ENCODE measurements at regions not wholly inside any gene's neighbourhood (a gene's known extent, or its start where the extent isn't known, plus 50 kb on each side); places are given as distances from the start of the nearest gene placed in this dataset.

DNA sequence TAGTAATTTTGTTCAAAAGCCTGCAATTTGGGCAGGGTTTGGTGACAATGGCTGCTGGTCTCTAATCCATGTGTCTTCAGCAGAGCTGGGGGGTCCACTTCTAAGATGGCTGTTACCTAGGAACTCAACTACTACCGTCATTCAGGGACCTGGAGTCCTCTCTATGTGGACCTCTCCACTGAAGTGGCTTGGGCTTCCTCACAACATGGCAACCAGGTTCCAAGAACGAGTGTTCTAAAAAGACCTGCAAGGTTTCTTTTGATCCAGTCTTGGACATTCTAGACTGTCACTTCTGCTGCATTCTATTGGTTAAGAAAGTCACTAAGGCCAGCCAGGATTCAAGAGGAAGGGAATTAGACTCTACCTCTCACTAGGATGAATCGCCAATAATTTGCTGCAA, 387.0 kb downstream of the NXPE2 start:
- Histone ChIP-seq H3K27me3 (ENCODE audit: insufficient read depth, insufficient read length) (no peaks in the 10 kb centered on the region), H3K36me3 (ENCODE audit: insufficient read depth, insufficient read length, low read length) (no peaks in the 10 kb centered on the region), H3K4me3 (ENCODE audit: insufficient read length, low read depth) (no peak overlapping the region), H3K9ac (ENCODE audit: insufficient read length, low read depth) (no peak overlapping the region), H3K9me3 (ENCODE audit: insufficient read depth, low read length) (no peaks in the 10 kb centered on the region), H3K4me1 (ENCODE audit: insufficient read depth, insufficient read length) (peaks cover 1% of the 10 kb centered on the region)
- no peak for TF ChIP-seq ZNF274 (IDR thresholded peaks at IDR 0.05; ENCODE audit: low read depth, low read length)
- no peak for TF ChIP-seq SUZ12 (IDR thresholded peaks at IDR 0.05; ENCODE audit: extremely low read depth, insufficient read depth, insufficient read length)
- DNase-seq (ENCODE audit: low read depth, low spot score) = no peak

DNA sequence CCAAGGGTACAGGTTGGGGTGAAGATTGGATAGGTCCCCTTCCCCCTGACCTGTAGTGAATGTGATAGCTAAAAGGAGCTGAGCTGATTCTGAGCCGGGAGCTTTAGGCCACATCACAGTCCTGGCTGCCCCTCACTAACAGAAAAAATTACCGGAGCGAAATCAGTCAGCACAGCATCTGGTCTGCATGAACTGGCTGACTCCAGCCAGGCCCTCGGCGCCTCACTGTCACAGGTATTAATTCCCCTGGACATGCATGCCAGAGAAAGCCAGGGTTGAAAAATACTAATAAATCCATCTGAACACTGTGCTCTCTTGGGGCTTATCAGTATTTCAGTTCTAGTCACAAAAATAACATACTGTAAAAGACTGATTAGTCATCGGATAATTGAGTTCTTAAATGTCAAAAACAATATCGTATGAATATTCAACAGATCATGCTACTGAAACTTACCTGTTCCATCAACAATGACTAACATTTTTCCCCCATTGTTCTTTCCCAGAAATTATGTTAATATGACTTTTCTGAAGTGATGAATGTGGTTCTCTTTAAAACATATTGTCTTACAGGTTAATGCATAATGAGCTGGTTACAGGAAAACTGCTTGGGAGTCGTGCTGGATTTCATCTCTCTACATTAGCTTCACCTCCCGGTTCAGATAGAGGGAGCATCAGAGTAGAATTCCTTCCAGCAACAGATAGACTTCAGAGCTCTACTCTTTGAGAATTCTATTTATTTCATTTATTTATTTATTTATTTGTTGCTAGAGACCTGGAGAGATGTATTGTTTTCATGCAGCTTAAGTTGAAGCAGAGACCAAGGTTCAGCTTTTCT, 387.7 kb downstream of the NXPE2 start:
- DNase-seq (ENCODE audit: low read depth, low spot score) = no peak
- Histone ChIP-seq H3K4me1 (ENCODE audit: insufficient read depth, insufficient read length) (no peaks in the 10 kb centered on the region), H3K27me3 (ENCODE audit: insufficient read depth, insufficient read length) (no peaks in the 10 kb centered on the region), H3K9ac (ENCODE audit: insufficient read length, low read depth) (no peak overlapping the region), H3K9me3 (ENCODE audit: insufficient read depth, low read length) (no peaks in the 10 kb centered on the region), H3K36me3 (ENCODE audit: insufficient read depth, insufficient read length, low read length) (no peaks in the 10 kb centered on the region), H3K4me3 (ENCODE audit: insufficient read length, low read depth) (no peak overlapping the region)
- TF ChIP-seq YY1 (IDR thresholded peaks at IDR 0.05; ENCODE audit: insufficient read depth, insufficient read length) = no peak
- TF ChIP-seq SUZ12 (IDR thresholded peaks at IDR 0.05; ENCODE audit: extremely low read depth, insufficient read depth, insufficient read length) = no peak
- no peak for TF ChIP-seq ZNF274 (IDR thresholded peaks at IDR 0.05; ENCODE audit: low read depth, low read length)

DNA sequence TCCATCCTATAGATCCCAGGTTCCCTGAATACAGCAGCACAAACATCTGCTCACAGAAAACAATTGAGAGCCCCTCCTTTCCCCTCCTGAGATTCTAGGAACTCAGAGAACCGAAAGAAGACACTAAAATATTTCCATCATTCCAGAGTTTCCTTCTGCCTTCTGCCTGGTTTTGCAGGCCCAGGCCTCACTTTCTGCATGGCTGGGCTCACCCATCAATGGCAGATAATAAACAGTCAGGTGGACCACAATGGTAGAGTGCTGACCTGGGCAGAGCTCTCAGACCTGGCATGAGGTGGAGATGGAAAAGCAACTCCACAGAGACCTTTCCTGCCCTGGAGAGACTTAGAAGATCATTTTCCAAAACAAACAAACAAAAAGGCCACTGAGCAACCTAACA, 389.1 kb downstream of the NXPE2 start:
- no peaks in the 10 kb centered on the region for H3K27me3 ChIP-seq (ENCODE audit: insufficient read depth, insufficient read length)
- no peaks in the 10 kb centered on the region for H3K9me3 ChIP-seq (ENCODE audit: insufficient read depth, low read length)
- DNase-seq (ENCODE audit: low read depth, low spot score) = no peak
- H3K4me1 ChIP-seq (ENCODE audit: insufficient read depth, insufficient read length) = no peaks in the 10 kb centered on the region
- H3K4me3 ChIP-seq (ENCODE audit: insufficient read length, low read depth) = no peak overlapping the region
- H3K36me3 ChIP-seq (ENCODE audit: insufficient read depth, insufficient read length, low read length) = no peaks in the 10 kb centered on the region
- no peak overlapping the region for H3K9ac ChIP-seq (ENCODE audit: insufficient read length, low read depth)
- TF ChIP-seq SUZ12 (IDR thresholded peaks at IDR 0.05; ENCODE audit: extremely low read depth, insufficient read depth, insufficient read length) (no peak), YY1 (IDR thresholded peaks at IDR 0.05; ENCODE audit: insufficient read depth, insufficient read length) (no peak), ZNF274 (IDR thresholded peaks at IDR 0.05; ENCODE audit: low read depth, low read length) (no peak)

DNA sequence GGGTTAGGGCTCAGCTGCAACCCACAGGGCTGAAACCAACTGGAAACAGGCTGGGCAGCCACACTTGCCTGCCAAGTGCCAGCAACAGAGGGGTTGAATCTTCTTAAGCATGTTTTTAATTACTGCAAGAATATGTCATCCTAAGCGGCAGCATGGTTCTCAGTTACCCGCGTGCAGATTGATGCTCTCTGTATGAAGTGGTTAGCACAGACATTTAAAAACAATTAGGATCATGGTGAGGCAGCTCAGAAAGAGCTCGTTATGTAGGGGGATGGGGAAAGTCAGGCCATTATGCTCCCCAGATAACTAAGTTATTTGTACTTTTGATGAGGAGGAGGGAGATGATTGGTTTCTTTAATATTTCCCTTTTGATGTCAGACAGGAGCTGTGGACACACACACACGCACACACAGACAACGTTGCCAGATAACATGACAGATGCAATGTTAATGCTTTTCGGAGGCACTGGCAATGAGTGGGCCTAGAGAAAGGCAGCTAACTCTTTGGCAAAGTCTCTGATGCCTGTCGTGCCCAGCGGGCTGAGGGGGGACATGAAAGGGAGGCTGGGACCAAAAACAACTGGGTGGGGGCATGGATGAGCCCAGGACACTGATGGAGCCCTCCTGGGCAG, 389.7 kb downstream of the NXPE2 start:
- TF ChIP-seq YY1 (IDR thresholded peaks at IDR 0.05; ENCODE audit: insufficient read depth, insufficient read length) = no peak
- no peak for TF ChIP-seq SUZ12 (IDR thresholded peaks at IDR 0.05; ENCODE audit: extremely low read depth, insufficient read depth, insufficient read length)
- no peak for TF ChIP-seq ZNF274 (IDR thresholded peaks at IDR 0.05; ENCODE audit: low read depth, low read length)
- no peaks in the 10 kb centered on the region for H3K9me3 ChIP-seq (ENCODE audit: insufficient read depth, low read length)
- DNase-seq (ENCODE audit: low read depth, low spot score) = no peak
- H3K4me3 ChIP-seq (ENCODE audit: insufficient read length, low read depth) = no peak overlapping the region
- H3K4me1 ChIP-seq (ENCODE audit: insufficient read depth, insufficient read length) = no peaks in the 10 kb centered on the region
- no peaks in the 10 kb centered on the region for H3K36me3 ChIP-seq (ENCODE audit: insufficient read depth, insufficient read length, low read length)
- no peaks in the 10 kb centered on the region for H3K27me3 ChIP-seq (ENCODE audit: insufficient read depth, insufficient read length)
- no peak overlapping the region for H3K9ac ChIP-seq (ENCODE audit: insufficient read length, low read depth)

GRCh38 chr11:115069599-115069998, 391.3 kb downstream of the NXPE2 start:
- Histone ChIP-seq H3K4me3 (ENCODE audit: insufficient read length, low read depth) (no peak overlapping the region), H3K36me3 (ENCODE audit: insufficient read depth, insufficient read length, low read length) (no peaks in the 10 kb centered on the region), H3K4me1 (ENCODE audit: insufficient read depth, insufficient read length) (no peaks in the 10 kb centered on the region), H3K9ac (ENCODE audit: insufficient read length, low read depth) (no peak overlapping the region), H3K9me3 (ENCODE audit: insufficient read depth, low read length) (no peaks in the 10 kb centered on the region), H3K27me3 (ENCODE audit: insufficient read depth, insufficient read length) (no peaks in the 10 kb centered on the region)
- no peak for DNase-seq (ENCODE audit: low read depth, low spot score)
- no peak for TF ChIP-seq YY1 (IDR thresholded peaks at IDR 0.05; ENCODE audit: insufficient read depth, insufficient read length)
- TF ChIP-seq ZNF274 (IDR thresholded peaks at IDR 0.05; ENCODE audit: low read depth, low read length) = no peak
- TF ChIP-seq SUZ12 (IDR thresholded peaks at IDR 0.05; ENCODE audit: extremely low read depth, insufficient read depth, insufficient read length) = no peak

DNA sequence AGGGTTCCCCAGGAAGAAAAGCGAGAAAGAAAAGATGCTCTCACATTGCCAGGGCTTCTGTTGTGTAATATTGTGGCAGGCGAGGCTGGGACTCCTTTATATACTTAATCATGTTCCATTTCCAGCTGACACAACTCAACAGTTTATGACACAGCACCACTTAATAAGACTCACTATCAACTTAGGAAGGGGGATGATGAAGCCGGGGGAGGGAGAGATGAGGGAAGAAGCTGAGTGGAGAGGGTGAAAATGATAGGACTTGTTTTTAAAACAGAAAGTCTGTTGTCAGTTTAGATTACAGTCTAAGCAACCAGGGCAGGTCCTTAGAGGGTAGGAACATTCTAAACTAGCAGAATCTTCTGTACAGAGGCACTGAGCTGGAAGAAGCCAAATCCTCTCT, 397.0 kb downstream of the NXPE2 start:
- Histone ChIP-seq H3K27me3 (ENCODE audit: insufficient read depth, insufficient read length) (no peaks in the 10 kb centered on the region), H3K4me3 (ENCODE audit: insufficient read length, low read depth) (no peak overlapping the region), H3K9me3 (ENCODE audit: insufficient read depth, low read length) (no peaks in the 10 kb centered on the region), H3K4me1 (ENCODE audit: insufficient read depth, insufficient read length) (no peaks in the 10 kb centered on the region), H3K36me3 (ENCODE audit: insufficient read depth, insufficient read length, low read length) (no peaks in the 10 kb centered on the region), H3K9ac (ENCODE audit: insufficient read length, low read depth) (no peak overlapping the region)
- TF ChIP-seq SUZ12 (IDR thresholded peaks at IDR 0.05; ENCODE audit: extremely low read depth, insufficient read depth, insufficient read length) (no peak), ZNF274 (IDR thresholded peaks at IDR 0.05; ENCODE audit: low read depth, low read length) (no peak), YY1 (IDR thresholded peaks at IDR 0.05; ENCODE audit: insufficient read depth, insufficient read length) (no peak)
- DNase-seq (ENCODE audit: low read depth, low spot score) = no peak

DNA sequence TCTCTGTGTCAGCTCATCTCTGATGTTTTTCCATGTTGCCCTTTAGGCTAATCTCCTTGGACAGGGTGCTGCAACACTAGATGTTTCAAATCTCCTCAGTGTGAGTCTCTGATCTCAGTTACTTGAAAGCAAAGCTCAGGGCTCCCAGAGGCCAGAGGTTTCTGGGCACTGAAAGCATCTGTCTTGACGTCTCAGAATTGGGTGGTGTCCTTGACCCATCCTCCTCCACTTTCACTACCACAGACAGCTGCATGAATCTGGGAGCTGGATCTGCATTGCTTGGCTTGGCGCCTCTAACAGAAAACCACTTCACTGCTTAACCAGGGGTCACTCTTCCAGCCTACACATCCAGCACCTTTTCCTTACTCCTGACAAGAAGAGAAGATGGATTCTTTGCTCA, 399.4 kb downstream of the NXPE2 start:
- no peak overlapping the region for H3K4me3 ChIP-seq (ENCODE audit: insufficient read length, low read depth)
- H3K4me1 ChIP-seq (ENCODE audit: insufficient read depth, insufficient read length) = no peaks in the 10 kb centered on the region
- peaks cover 5% of the 10 kb centered on the region for H3K27me3 ChIP-seq (ENCODE audit: insufficient read depth, insufficient read length)
- DNase-seq (ENCODE audit: low read depth, low spot score) = no peak
- TF ChIP-seq YY1 (IDR thresholded peaks at IDR 0.05; ENCODE audit: insufficient read depth, insufficient read length) (no peak), SUZ12 (IDR thresholded peaks at IDR 0.05; ENCODE audit: extremely low read depth, insufficient read depth, insufficient read length) (no peak)
- no peaks in the 10 kb centered on the region for H3K9me3 ChIP-seq (ENCODE audit: insufficient read depth, low read length)
- H3K36me3 ChIP-seq (ENCODE audit: insufficient read depth, insufficient read length, low read length) = no peaks in the 10 kb centered on the region
- H3K9ac ChIP-seq (ENCODE audit: insufficient read length, low read depth) = no peak overlapping the region

Data from NT2/D1 (cell line).